K562 (cell line): ENCODE measurements at regions not wholly inside any gene's neighbourhood (a gene's known extent, or its start where the extent isn't known, plus 50 kb on each side); places are given as distances from the start of the nearest gene placed in this dataset.

Experiments used
- ATAC-seq: fragments of 200-7000 bp; cut with Tn5 transposase; 3 replicates; pipeline ENCODE4 v1.9.1; 2020; ENCODE audit warnings: moderate library complexity
- BruUV-seq: library from RNA; stranded (reverse); fragments of 400-500 nt; replicated peaks from 2 replicates; lab custom pipeline; 2021; lab: Mats Ljungman, UMichigan
- CTCF ChIA-PET: fragments of 300-600 bp; formaldehyde crosslinking; extraction: SDS; loops from one replicate; lab custom pipeline; 2021; ENCODE audit warnings: low intra/inter-chr PET ratio; lab: Yijun Ruan, JAX
- POLR2A ChIA-PET: fragments of 300-600, 350-650 bp; sonication (Branson Sonifier 250); formaldehyde crosslinking; extraction: SDS; loops from one replicate; lab custom pipeline; 2021; ENCODE audit warnings: antibody characterized with exemption, inconsistent platforms; lab: Yijun Ruan, JAX
- DNase-seq, 4 experiments: peaks; one replicate each; pipeline versions ENCODE4 v3.0.0 to v3.0.0-alpha.2; 2011 to 2018; ENCODE audit warnings: low spot score in 3 of 4, mixed read lengths in 3 of 4; ENCODE audit errors: extremely low read depth in 1 of 4
- FAIRE-seq: peaks from 2 replicates; lab custom pipeline; 2011; peaks lifted over from hg19 to GRCh38; lab: Jason Lieb, UNC
- H2AFZ ChIP-seq: 2 replicates; pipeline ENCODE4 v1.6.0; 2011; ENCODE audit warnings: low read depth, low read length, control low read depth, inconsistent platforms
- H3K27ac ChIP-seq: fragments of 200-600 bp; 3 replicates; pipeline ENCODE4 v1.8.0; 2011; ENCODE audit warnings: low read depth, mild to moderate bottlenecking, control low read depth, inconsistent platforms, low read length, moderate library complexity, mixed read lengths; ENCODE audit errors: extremely low read depth
- H3K27me3 ChIP-seq, 2 experiments: fragments of 300-600 bp in 1 of 2; 2 replicates in 1 of 2; 3 replicates in 1 of 2; pipeline versions ENCODE4 v1.6.0 to v1.8.0; 2011; ENCODE audit warnings: inconsistent platforms in 2 of 2, low read length in 2 of 2, mild to moderate bottlenecking in 1 of 2, mixed read lengths in 1 of 2, moderate library complexity in 1 of 2; ENCODE audit not compliant: control insufficient read depth in 2 of 2, insufficient read depth in 2 of 2
- H3K36me3 ChIP-seq: fragments of 300-600 bp; 3 replicates; pipeline ENCODE4 v1.8.0; 2011; ENCODE audit warnings: mild to moderate bottlenecking, low read length, inconsistent platforms; ENCODE audit not compliant: control insufficient read depth, insufficient read depth
- H3K4me1 ChIP-seq, 2 experiments: fragments of 200-600 bp in 1 of 2; replicated peaks in 1 of 2; 2 replicates in 1 of 2; 3 replicates in 1 of 2; pipeline versions ENCODE4 v1.5.1 to v1.8.0; 2011; ENCODE audit warnings: inconsistent platforms in 2 of 2, low read length in 2 of 2, mild to moderate bottlenecking in 1 of 2, mixed read lengths in 1 of 2, moderate library complexity in 1 of 2; ENCODE audit not compliant: control insufficient read depth in 2 of 2, insufficient read depth in 2 of 2
- H3K4me2 ChIP-seq: 2 replicates; pipeline ENCODE4 v1.6.1; 2011; ENCODE audit warnings: low read length, control low read depth, inconsistent platforms, mixed read lengths; ENCODE audit not compliant: insufficient read depth
- H3K4me3 ChIP-seq: fragments of 200-600 bp; sonication (generic), shearing (Covaris generic); 2 replicates; pipeline ENCODE4 v1.5.1; 2016; ENCODE audit warnings: control low read depth, inconsistent platforms
- H3K79me2 ChIP-seq: fragments of 200-600 bp; 3 replicates; pipeline ENCODE4 v1.8.0; 2011; ENCODE audit warnings: low read length, inconsistent platforms; ENCODE audit not compliant: control insufficient read depth, insufficient read depth
- H3K9ac ChIP-seq, 2 experiments: 2 replicates each; pipeline versions ENCODE4 v1.6.0 to v1.6.1; 2011; ENCODE audit warnings: low read depth in 2 of 2, low read length in 2 of 2, control low read depth in 1 of 2, inconsistent platforms in 1 of 2, mild to moderate bottlenecking in 1 of 2, mixed read lengths in 1 of 2; ENCODE audit not compliant: insufficient read depth in 1 of 2
- H3K9me1 ChIP-seq: one replicate; pipeline ENCODE4 v1.6.0; 2011; ENCODE audit warnings: inconsistent platforms, mild to moderate bottlenecking, low read length, moderate library complexity; ENCODE audit not compliant: control insufficient read depth, insufficient read depth
- H3K9me3 ChIP-seq: replicated peaks from 2 replicates; pipeline ENCODE4 v1.5.1; 2011; ENCODE audit warnings: low read depth, low read length, inconsistent platforms; ENCODE audit not compliant: control insufficient read depth, insufficient read depth
- H4K20me1 ChIP-seq: replicated peaks from 2 replicates; pipeline ENCODE4 v1.6.1; 2011; ENCODE audit warnings: low read length, inconsistent platforms, mixed read lengths; ENCODE audit not compliant: control insufficient read depth, insufficient read depth
- C11orf30 ChIP-seq: fragments of 450-650 bp; IDR thresholded peaks from 2 replicates; pipeline ENCODE4 v1.6.1; 2016; ENCODE audit warnings: low read depth, mild to moderate bottlenecking
- CCAR2 ChIP-seq: fragments of 200-400 bp; formaldehyde crosslinking; IDR thresholded peaks from 2 replicates; pipeline ENCODE4 v1.6.1; 2017; ENCODE audit warnings: mild to moderate bottlenecking, low read depth, low read length
- CLOCK ChIP-seq: fragments of 250-450 bp; sonication (Bioruptor Pico); IDR thresholded peaks from 2 replicates; pipeline ENCODE4 v1.4.0; 2020; ENCODE audit warnings: mild to moderate bottlenecking, moderate library complexity, borderline replicate concordance
- HMG20B ChIP-seq: fragments of 250-450 bp; sonication (Bioruptor Pico); IDR thresholded peaks from 2 replicates; pipeline ENCODE4 v1.5.0; 2021; ENCODE audit warnings: mild to moderate bottlenecking
- NELFE ChIP-seq: IDR thresholded peaks from 2 replicates; pipeline ENCODE4 v1.6.1; 2011; ENCODE audit warnings: mild to moderate bottlenecking; ENCODE audit not compliant: insufficient read depth, insufficient read length
- SMARCA4 ChIP-seq: fragments of 450-650 bp; IDR thresholded peaks from 2 replicates; pipeline ENCODE4 v1.6.1; 2016
- TCF7 ChIP-seq: sonication (generic); IDR thresholded peaks from 2 replicates; pipeline ENCODE4 v1.6.1; 2016; ENCODE audit warnings: antibody characterized with exemption, borderline replicate concordance
- TFAM ChIP-seq: fragments of 250-450 bp; sonication (Bioruptor Pico); conservative IDR thresholded peaks from 2 replicates; pipeline ENCODE4 v1.5.0; 2021; ENCODE audit warnings: mild to moderate bottlenecking, moderate library complexity
- XRCC4 ChIP-seq: IDR thresholded peaks from one replicate; pipeline ENCODE4 v1.6.1; 2011; ENCODE audit not compliant: insufficient read depth, insufficient read length; ENCODE audit errors: extremely low read depth
- ZC3H11A ChIP-seq: IDR thresholded peaks from 2 replicates; pipeline ENCODE4 v1.6.1; 2012; ENCODE audit warnings: low read depth, low read length, improper control_type of control experiment
- ZNF124 ChIP-seq: sonication (generic); formaldehyde crosslinking; IDR thresholded peaks from 2 replicates; pipeline ENCODE4 v1.8.1; 2022; ENCODE audit warnings: missing genetic modification reagents
- ZNF212 ChIP-seq: fragments of 450-650 bp; formaldehyde crosslinking; IDR thresholded peaks from 2 replicates; pipeline ENCODE4 v1.4.0; 2020; ENCODE audit warnings: mild to moderate bottlenecking
- ZNF274 ChIP-seq: IDR thresholded peaks from 2 replicates; pipeline ENCODE4 v1.6.1; 2011; ENCODE audit warnings: low read depth, mild to moderate bottlenecking, low read length, moderate library complexity, borderline replicate concordance
- ZNF408 ChIP-seq: fragments of 250-450 bp; sonication (Bioruptor Pico); IDR thresholded peaks from 2 replicates; pipeline ENCODE4 v1.4.0; 2020; ENCODE audit warnings: low read depth, mild to moderate bottlenecking, moderate library complexity
- WGBS: fragments of 100-300 bp; shearing (Covaris generic); methylation state at CpG from one replicate; pipeline ENCODE4 v1.1.6; 2016; ENCODE audit warnings: low coverage, mixed read lengths; ENCODE audit not compliant: insufficient coverage; ENCODE audit errors: missing lambda C conversion rate; 5-methylcytosine and 5-hydroxymethylcytosine counted together
- in situ Hi-C: fragments of 300-500 bp; cut with MboI; formaldehyde crosslinking; loops from 4 replicates; pipeline ENCODE4 v1.15.0; 2018; ENCODE audit warnings: inconsistent platforms, mixed read lengths
- intact Hi-C: fragments of 100-400 bp; cut with micrococcal nuclease; formaldehyde crosslinking; loops from 2 replicates; pipeline ENCODE4 v1.14.2; 2022

DNA sequence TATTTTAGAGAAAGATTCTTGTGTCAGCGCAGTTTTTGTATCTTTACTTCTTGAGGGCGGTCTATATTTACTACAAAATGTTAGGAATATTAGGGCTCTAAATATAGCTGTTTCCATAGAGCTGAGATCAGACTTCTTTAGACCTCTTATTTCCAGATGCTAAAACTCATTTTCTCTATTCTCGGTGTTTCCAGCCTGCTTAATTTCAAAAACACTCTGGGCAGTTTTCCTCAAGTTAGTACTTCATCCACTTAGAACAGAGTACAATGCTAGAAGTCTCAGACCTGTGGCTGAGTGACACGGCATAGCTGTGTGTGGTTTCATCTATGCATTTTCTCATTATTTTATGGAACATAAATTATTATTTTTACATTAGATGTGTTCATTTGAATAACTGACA is 346.6 kb downstream of the PABPC4L start:
- no peak overlapping the region for H3K9ac ChIP-seq
- intact Hi-C loops (no loop called here), in situ Hi-C loops (no loop called here)
- no peaks in the 10 kb centered on the region for H3K79me2 ChIP-seq
- no peaks in the 10 kb centered on the region for H4K20me1 ChIP-seq
- ChIA-PET POLR2A (no interaction called here), CTCF (no interaction called here)
- H3K27me3 ChIP-seq = no peaks in the 10 kb centered on the region
- BruUV-seq = no TSS peak
- DNase-seq = no peak
- H3K4me2 ChIP-seq = no peak overlapping the region
- 10% methylated on average over 4 of the region's 4 CpGs for WGBS
- no peaks in the 10 kb centered on the region for H3K9me3 ChIP-seq
- H3K4me1 ChIP-seq = no peaks in the 10 kb centered on the region
- no peak for ATAC-seq
- no peak overlapping the region for H3K4me3 ChIP-seq
- no peak for TF ChIP-seq ZNF274
- no peak for TF ChIP-seq ZC3H11A
- TF ChIP-seq C11orf30 = no peak
- no peak for TF ChIP-seq ZNF124 (CRISPR knock-in tag)
- no peak for TF ChIP-seq ZNF212
- no peak for TF ChIP-seq XRCC4
- TF ChIP-seq NELFE = no peak
- no peak for TF ChIP-seq ZNF408 (CRISPR knock-in tag)
- TF ChIP-seq HMG20B (CRISPR knock-in tag) = no peak
- no peak for TF ChIP-seq TCF7
- no peak for TF ChIP-seq CLOCK
- TF ChIP-seq SMARCA4 = no peak
- no peak for TF ChIP-seq TFAM (CRISPR knock-in tag)
- TF ChIP-seq CCAR2 = no peak
- H3K36me3 ChIP-seq = no peaks in the 10 kb centered on the region
- H2AFZ ChIP-seq = no peak overlapping the region
- H3K27ac ChIP-seq = no peak overlapping the region
- H3K9me1 ChIP-seq = no peaks in the 10 kb centered on the region
- no peak for FAIRE-seq
